Adrenal gland (tissue), 9 donors: ENCODE measurements at regions not wholly inside any gene's neighbourhood (a gene's known extent, or its start where the extent isn't known, plus 50 kb on each side); places are given as distances from the start of the nearest gene placed in this dataset.

Experiments used
- DNase-seq, 7 donors: peaks; one replicate each; pipeline ENCODE4 v3.0.0-alpha.2; 2019 to 2020
- H3K27ac ChIP-seq, 5 donors: fragments of 200-600 bp; sonication (generic) in 4 of 5; 1 replicate in 3 of 5; 2 replicates in 2 of 5; pipeline versions ENCODE4 v1.5.1 to v1.8.0; 2016 to 2020; ENCODE audit warnings: mild to moderate bottlenecking in 1 of 5
- H3K27me3 ChIP-seq: fragments of 200-600 bp; 2 replicates; pipeline ENCODE4 v1.8.0; 2021
- H3K36me3 ChIP-seq, 2 donors: fragments of 200-600 bp; replicated peaks in 1 of 2; 1 replicate in 1 of 2; 2 replicates in 1 of 2; pipeline versions ENCODE4 v1.5.1 to v1.8.0; 2018 to 2022
- H3K4me1 ChIP-seq, 2 donors: fragments of 200-600 bp; replicated peaks in 1 of 2; 1 replicate in 1 of 2; 2 replicates in 1 of 2; pipeline versions ENCODE4 v1.5.1 to v1.8.0; 2018 to 2021
- H3K4me3 ChIP-seq, 4 donors: fragments of 200-600 bp; sonication (generic) in 3 of 4; one replicate each; pipeline ENCODE4 v1.5.1; 2016 to 2018
- H3K9me3 ChIP-seq, 3 donors: fragments of 200-600 bp; sonication (generic) in 1 of 3; replicated peaks in 1 of 3; 1 replicate in 2 of 3; 2 replicates in 1 of 3; pipeline versions ENCODE4 v1.5.1 to v1.8.0; 2016 to 2021
- CTCF ChIP-seq, 6 experiments: fragments of 450-650 bp in 4 of 6; fragments of 200-600 bp in 2 of 6; sonication (generic) in 1 of 6; IDR thresholded peaks; 1 replicate in 5 of 6; 2 replicates in 1 of 6; pipeline versions ENCODE4 v1.5.1 to v1.8.0; 2016 to 2021; ENCODE audit warnings: antibody characterized with exemption in 6 of 6, mild to moderate bottlenecking in 2 of 6, moderate library complexity in 1 of 6
- POLR2A ChIP-seq, 2 donors: fragments of 450-650 bp; IDR thresholded peaks; one replicate each; pipeline ENCODE4 v1.6.1; 2017; ENCODE audit warnings: antibody characterized with exemption in 2 of 2, mild to moderate bottlenecking in 2 of 2, moderate library complexity in 1 of 2
- WGBS, 4 donors: extraction: QIAGEN DNeasy Blood & Tissue Kit in 2 of 4; methylation state at CpG; one replicate each; pipeline versions ENCODE4 v1.1.5 to v1.1.7; 2013 to 2017; 5-methylcytosine and 5-hydroxymethylcytosine counted together
- intact Hi-C, 2 donors: fragments of 100-400 bp; cut with DNase I; formaldehyde crosslinking; loops; one replicate each; pipeline versions ENCODE4 v1.14.1 to v1.15.0; 2022 to 2023
- donor health status: healthy with polysubstance abuse.
- donor health status: Bipolar disorder and iron deficiency.
- donor health status: DM: yes; HTN: yes; CAD: no.
- donor health status: DM: no; HTN: no; CAD: no.
- donor health status: DM: no; HTN: no; CAD: no.

GRCh38 chr1:88079036-88079435 is 605.0 kb upstream of the PKN2 start:
- intact Hi-C loops = no loop called here
- 72 to 90% (median 77%) methylated on average over 1 of the region's 1 CpG for WGBS, 4 donors
- TF ChIP-seq CTCF (IDR thresholded peaks at IDR 0.05) (no peak), POLR2A (IDR thresholded peaks at IDR 0.05) (no peak)

GRCh38 chr1:88080875-88081274 is 603.2 kb upstream of the PKN2 start:
- DNase-seq = no peak
- H3K27me3 ChIP-seq = no peaks in the 10 kb centered on the region
- intact Hi-C loops = no loop called here
- H3K27ac ChIP-seq = no peak overlapping the region
- no peak overlapping the region for H3K4me3 ChIP-seq
- no peaks in the 10 kb centered on the region for H3K4me1 ChIP-seq
- TF ChIP-seq POLR2A (IDR thresholded peaks at IDR 0.05) = no peak
- no peak for TF ChIP-seq CTCF (IDR thresholded peaks at IDR 0.05)
- no peaks in the 10 kb centered on the region for H3K9me3 ChIP-seq
- no peaks in the 10 kb centered on the region for H3K36me3 ChIP-seq

More at GRCh38 chr1:88079036-88079435, 605.0 kb upstream of the PKN2 start:
- Histone ChIP-seq H3K27ac (no peak overlapping the region), H3K36me3 (no peaks in the 10 kb centered on the region), H3K9me3 (no peaks in the 10 kb centered on the region), H3K4me3 (no peak overlapping the region), H3K4me1 (no peaks in the 10 kb centered on the region), H3K27me3 (no peaks in the 10 kb centered on the region)
- DNase-seq = no peak

- no peak for DNase-seq
- Histone ChIP-seq H3K27ac (no peak overlapping the region), H3K9me3 (no peaks in the 10 kb centered on the region), H3K4me1 (no peaks in the 10 kb centered on the region), H3K27me3 (no peaks in the 10 kb centered on the region), H3K4me3 (no peak overlapping the region), H3K36me3 (no peaks in the 10 kb centered on the region)
- no peak for TF ChIP-seq POLR2A (IDR thresholded peaks at IDR 0.05)
- TF ChIP-seq CTCF (IDR thresholded peaks at IDR 0.05) = no peak
- 74 to 85% (median 79%) methylated on average over 8 of the region's 8 CpGs for WGBS, 4 donors
- intact Hi-C loops = no loop called here
Observed at GRCh38 chr1:88088481-88088880, 595.6 kb upstream of the PKN2 start.

- Histone ChIP-seq H3K4me1 (no peaks in the 10 kb centered on the region), H3K4me3 (no peak overlapping the region), H3K36me3 (no peaks in the 10 kb centered on the region), H3K9me3 (no peaks in the 10 kb centered on the region), H3K27me3 (no peaks in the 10 kb centered on the region), H3K27ac (no peak overlapping the region)
- TF ChIP-seq POLR2A (IDR thresholded peaks at IDR 0.05) (no peak), CTCF (IDR thresholded peaks at IDR 0.05) (no peak)
- intact Hi-C loops = no loop called here
- no peak for DNase-seq
- WGBS, 4 donors = 0 to 2% (median 0%) methylated on average over 1 of the region's 1 CpG
Observed at GRCh38 chr1:88089961-88090360, 594.1 kb upstream of the PKN2 start.
